ENCODE measurements at regions not wholly inside any gene's neighbourhood (a gene's known extent, or its start where the extent isn't known, plus 50 kb on each side); places are given as distances from the start of the nearest gene placed in this dataset.

DNA sequence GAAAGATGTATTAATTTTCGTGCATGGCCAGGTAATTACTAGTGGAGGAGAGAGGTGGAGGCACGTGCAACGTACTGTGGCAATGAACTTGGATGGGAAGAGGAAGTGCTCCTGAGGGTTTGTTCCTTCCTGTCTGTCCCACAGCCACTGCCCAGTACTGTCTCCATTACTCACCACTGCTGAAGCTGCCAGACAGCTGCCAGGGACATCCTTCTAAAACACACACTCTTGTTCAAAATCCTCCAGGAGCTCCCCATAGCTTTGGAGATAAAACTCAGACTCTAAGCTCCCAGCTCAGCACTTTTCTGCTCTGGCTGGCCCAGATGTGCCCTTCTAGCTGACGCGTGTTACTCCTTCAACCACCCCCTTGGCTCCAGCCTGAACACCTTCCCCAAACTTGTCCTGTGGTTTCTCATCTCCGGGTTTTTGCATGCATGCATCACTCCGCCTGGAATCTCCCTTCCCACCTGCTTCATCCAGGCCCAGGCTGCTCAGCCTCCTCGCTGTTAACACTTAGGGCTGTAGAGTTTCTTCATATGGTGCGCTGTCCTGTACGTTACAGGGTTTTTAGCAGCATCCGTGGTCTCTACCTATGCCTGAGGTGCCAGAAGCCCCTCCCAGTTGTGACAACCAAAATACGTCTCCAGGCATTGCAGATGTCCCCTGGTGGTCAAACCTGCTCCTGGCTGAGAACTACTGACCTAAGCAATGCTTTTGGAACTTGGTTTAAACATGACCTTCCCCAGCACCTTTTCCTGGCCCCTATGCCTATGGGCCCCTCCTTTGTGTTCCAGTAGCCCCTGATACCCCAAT lies 69.5 kb downstream of the C11orf91 start:
- Histone ChIP-seq H3K4me3 (ENCODE audit: low read length) (no peak overlapping the region), H3K4me2 (ENCODE audit: low read length) (no peak overlapping the region), H3K9me3 (ENCODE audit: low read length) (no peaks in the 10 kb centered on the region), H3K79me2 (ENCODE audit: low read length) (no peaks in the 10 kb centered on the region), H3K27ac (ENCODE audit: low read length) (0 out of 2 replicates have a peak overlapping the region, but pooled peaks have one; percentile 16), H3K9ac (ENCODE audit: low read length) (no peak overlapping the region), H3K36me3 (ENCODE audit: low read depth, low read length) (no peaks in the 10 kb centered on the region), H2AFZ (ENCODE audit: low read length) (no peak overlapping the region), H3K27me3 (ENCODE audit: low read length) (no peaks in the 10 kb centered on the region), H3K4me1 (ENCODE audit: insufficient read depth, low read length) (peaks cover 45% of the 10 kb centered on the region), H3F3A (ENCODE audit: low read length, unreplicated experiment) (peaks cover 8% of the 10 kb centered on the region), H3K9me2 (replicated peaks; ENCODE audit: low read length) (no peaks in the 10 kb centered on the region), H4K20me1 (ENCODE audit: low read length) (no peaks in the 10 kb centered on the region)
- peak; percentile 43 for DNase-seq
- TF ChIP-seq CTCF (conservative IDR thresholded peaks at IDR 0.05; ENCODE audit: low read depth, low read length) (peak; percentile 25; the same call in 1 of the 2 replicates), EZH2 (IDR thresholded peaks at IDR 0.05; ENCODE audit: low read length, unreplicated experiment) (no peak)
- POLR2A ChIA-PET (ENCODE audit: unreplicated experiment) = no interaction called here
- intact Hi-C loops (cut with micrococcal nuclease) = loop anchor here (5.0 kb wide), 2 partner anchors 89 to 179 kb away; no protein-coding TSS in a partner anchor
- CTCF ChIA-PET = interaction anchor here (0.6 kb wide), 1 partner anchor 129 kb away, joined by 3 read pairs; no protein-coding TSS in a partner anchor
- ATAC-seq = peak; percentile 32
- BruUV-seq (replicated peaks) = no TSS peak

GRCh38 chr11:33624083-33624482 lies 76.5 kb downstream of the C11orf91 start:
- TF ChIP-seq CTCF (conservative IDR thresholded peaks at IDR 0.05; ENCODE audit: low read depth, low read length) (no peak), EZH2phosphoT487 (IDR thresholded peaks at IDR 0.05; ENCODE audit: borderline replicate concordance, low read length) (no peak), EZH2 (IDR thresholded peaks at IDR 0.05; ENCODE audit: low read length, unreplicated experiment) (no peak)
- ChIA-PET CTCF (no interaction called here), POLR2A (ENCODE audit: unreplicated experiment) (no interaction called here)
- H3K4me1 ChIP-seq (ENCODE audit: insufficient read depth, low read length) = no peaks in the 10 kb centered on the region
- DNase-seq = no peak
- no peaks in the 10 kb centered on the region for H3K36me3 ChIP-seq (ENCODE audit: low read depth, low read length)
- no peak overlapping the region for H3K9ac ChIP-seq (ENCODE audit: low read length)
- no peaks in the 10 kb centered on the region for H4K20me1 ChIP-seq (ENCODE audit: low read length)
- intact Hi-C loops (cut with micrococcal nuclease) = no loop called here
- no peak overlapping the region for H3K4me2 ChIP-seq (ENCODE audit: low read length)
- H3K27ac ChIP-seq (ENCODE audit: low read length) = no peak overlapping the region
- no peak overlapping the region for H3K4me3 ChIP-seq (ENCODE audit: low read length)
- no peaks in the 10 kb centered on the region for H3K9me2 ChIP-seq (replicated peaks; ENCODE audit: low read length)
- H3K79me2 ChIP-seq (ENCODE audit: low read length) = no peaks in the 10 kb centered on the region
- no peaks in the 10 kb centered on the region for H3K9me3 ChIP-seq (ENCODE audit: low read length)
- H3K27me3 ChIP-seq (ENCODE audit: low read length) = no peaks in the 10 kb centered on the region
- no peak for ATAC-seq
- no TSS peak for BruUV-seq (replicated peaks)
- no peak overlapping the region for H2AFZ ChIP-seq (ENCODE audit: low read length)
- no peaks in the 10 kb centered on the region for H3F3A ChIP-seq (ENCODE audit: low read length, unreplicated experiment)

- Histone ChIP-seq H3K27ac (ENCODE audit: low read length) (no peak overlapping the region), H3F3A (ENCODE audit: low read length, unreplicated experiment) (no peaks in the 10 kb centered on the region), H3K9ac (ENCODE audit: low read length) (no peak overlapping the region), H3K27me3 (ENCODE audit: low read length) (no peaks in the 10 kb centered on the region), H3K79me2 (ENCODE audit: low read length) (no peaks in the 10 kb centered on the region), H3K9me3 (ENCODE audit: low read length) (no peaks in the 10 kb centered on the region), H2AFZ (ENCODE audit: low read length) (no peak overlapping the region), H3K4me2 (ENCODE audit: low read length) (no peak overlapping the region), H3K4me1 (ENCODE audit: insufficient read depth, low read length) (peaks cover 4% of the 10 kb centered on the region; the same call in 1 of the 2 replicates), H4K20me1 (ENCODE audit: low read length) (no peaks in the 10 kb centered on the region), H3K36me3 (ENCODE audit: low read depth, low read length) (no peaks in the 10 kb centered on the region), H3K4me3 (ENCODE audit: low read length) (no peak overlapping the region), H3K9me2 (replicated peaks; ENCODE audit: low read length) (no peaks in the 10 kb centered on the region)
- intact Hi-C loops (cut with micrococcal nuclease) = no loop called here
- POLR2A ChIA-PET (ENCODE audit: unreplicated experiment) = no interaction called here
- DNase-seq (no peak), ATAC-seq (no peak)
- no TSS peak for BruUV-seq (replicated peaks)
- no peak for TF ChIP-seq EZH2phosphoT487 (IDR thresholded peaks at IDR 0.05; ENCODE audit: borderline replicate concordance, low read length)
- TF ChIP-seq CTCF (conservative IDR thresholded peaks at IDR 0.05; ENCODE audit: low read depth, low read length) = no peak
- TF ChIP-seq EZH2 (IDR thresholded peaks at IDR 0.05; ENCODE audit: low read length, unreplicated experiment) = no peak
- CTCF ChIA-PET = no interaction called here
These were observed 77.8 kb downstream of the C11orf91 start for GRCh38 chr11:33622806-33623205.

All from PC-3 (cell line).